ENCODE measurements at regions not wholly inside any gene's neighbourhood (a gene's known extent, or its start where the extent isn't known, plus 50 kb on each side); places are given as distances from the start of the nearest gene placed in this dataset.
A peak's percentile ranks its signal among the peaks of the same experiment; 100 is the strongest.

DNA sequence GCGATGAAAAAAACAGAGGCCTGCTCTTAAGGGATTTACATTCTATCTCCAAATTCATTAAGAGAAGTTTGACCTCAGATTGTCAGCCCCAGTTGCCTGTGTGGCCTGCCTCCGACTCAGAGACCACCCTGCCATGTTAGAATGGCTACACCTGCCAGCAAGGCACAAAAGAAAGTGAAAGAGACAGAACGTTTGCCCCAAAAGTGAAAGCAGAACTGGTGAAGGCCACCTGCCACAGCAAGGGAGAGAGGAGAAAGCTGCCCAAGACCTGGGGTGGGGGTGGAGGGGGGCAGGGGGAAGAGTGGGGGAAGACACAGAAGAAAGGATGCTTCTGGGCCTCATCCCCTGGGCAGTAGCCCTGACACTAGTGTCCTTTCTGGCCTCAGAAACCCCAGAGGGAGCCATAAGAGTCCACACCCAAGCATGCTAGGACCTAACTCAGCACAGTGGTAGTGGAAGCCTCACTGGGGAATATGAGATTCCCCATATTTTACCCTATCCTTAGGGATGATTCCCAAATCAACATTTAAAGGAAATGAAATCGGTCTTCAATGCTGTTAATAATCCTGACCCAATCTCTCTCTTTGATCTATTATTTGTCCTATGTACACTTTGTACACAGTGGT, 389.7 kb downstream of the TXNL1 start:
- POLR2A ChIA-PET, result interaction anchor here (1.1 kb wide), 1 partner anchor 10 kb away, joined by 3 read pairs; no protein-coding TSS in a partner anchor
- 52% methylated on average over 4 of the region's 4 CpGs for WGBS (ENCODE audit: insufficient coverage, insufficient replicate concordance, low lambda C conversion rate, missing lambda C conversion rate)
- H3K9ac ChIP-seq (ENCODE audit: control insufficient read depth, insufficient read depth, low read length), result no peak overlapping the region
- H3K9me3 ChIP-seq (replicated peaks; ENCODE audit: control insufficient read depth, insufficient read depth, low read length), result no peaks in the 10 kb centered on the region
- CTCF ChIA-PET, result interaction anchor here (0.6 kb wide), 1 partner anchor 8 kb away, joined by 3 read pairs; no protein-coding TSS in a partner anchor
- H3K4me1 ChIP-seq (ENCODE audit: control insufficient read depth, insufficient read depth, low read length), result peaks cover 4% of the 10 kb centered on the region
- H3K4me2 ChIP-seq (ENCODE audit: control insufficient read depth, insufficient read depth), result peak overlapping the region; percentile 68
- H3K4me3 ChIP-seq, result no peak overlapping the region
- BruUV-seq (replicated peaks), result no TSS peak
- RAD21 ChIA-PET (ENCODE audit: unreplicated experiment), result interaction anchor here (0.6 to 1.3 kb wide), 2 partner anchors 11 to 908 kb away, joined by 3 to 4 read pairs; no protein-coding TSS in a partner anchor
- H3K27me3 ChIP-seq (replicated peaks in 1 of 2; ENCODE audit: control insufficient read depth in 2 of 2, insufficient read depth in 2 of 2, low read length in 1 of 2), result no peaks in the 10 kb centered on the region
- in situ Hi-C loops (cut with MboI), result no loop called here
- DNase-seq (ENCODE audit: low read depth, low spot score), result peak; percentile 40
- peak overlapping the region; percentile 83 for H2AFZ ChIP-seq (ENCODE audit: control insufficient read depth, low read depth, low read length)
- no peak overlapping the region for H3K27ac ChIP-seq (ENCODE audit: control insufficient read depth, insufficient read depth)
- SMC1A ChIA-PET (ENCODE audit: uncharacterized antibody, unreplicated experiment), result interaction anchor here (0.6 to 1.7 kb wide), 3 partner anchors 8 to 120 kb away, joined by 3 to 7 read pairs (median 6); no protein-coding TSS in a partner anchor
- H3K79me2 ChIP-seq (ENCODE audit: control insufficient read depth, insufficient read depth, low read length), result no peaks in the 10 kb centered on the region
- no peak for FAIRE-seq
- intact Hi-C loops (cut with micrococcal nuclease; ENCODE audit: unreplicated experiment), result no loop called here
- ATAC-seq, result peak; percentile 97
- H3K36me3 ChIP-seq (ENCODE audit: control insufficient read depth in 2 of 2, insufficient read depth in 2 of 2, low read length in 1 of 2), result no peaks in the 10 kb centered on the region
- H4K20me1 ChIP-seq (ENCODE audit: control insufficient read depth, insufficient read depth), result no peaks in the 10 kb centered on the region
- no peak for TF ChIP-seq NR2C2 (IDR thresholded peaks at IDR 0.05; ENCODE audit: borderline replicate concordance, control insufficient read depth, insufficient read length, low read depth)
- TF ChIP-seq GATAD2B (conservative IDR thresholded peaks at IDR 0.05; ENCODE audit: low read depth), result no peak
- no peak for TF ChIP-seq ESRRA (IDR thresholded peaks at IDR 0.05; ENCODE audit: low read length)
- peak; percentile 57; the same call in 1 of the 2 replicates for TF ChIP-seq SPI1 (IDR thresholded peaks at IDR 0.05; ENCODE audit: borderline replicate concordance, insufficient read depth, low read depth, low read length)
- TF ChIP-seq MEF2A (IDR thresholded peaks at IDR 0.05; ENCODE audit: insufficient read depth, low read depth, low read length), result no peak
- TF ChIP-seq NFYB (IDR thresholded peaks at IDR 0.05; ENCODE audit: insufficient read depth, low read depth, low read length), result no peak
- peak; percentile 78; the same call in 1 of the 2 replicates for TF ChIP-seq TCF3 (IDR thresholded peaks at IDR 0.05; ENCODE audit: borderline replicate concordance, insufficient read depth, low read depth, low read length)
- no peak for TF ChIP-seq EZH2 (IDR thresholded peaks at IDR 0.05; ENCODE audit: borderline replicate concordance, control insufficient read depth, low read depth, low read length)
- TF ChIP-seq MYC (IDR thresholded peaks at IDR 0.05; ENCODE audit: insufficient read depth, insufficient read length, insufficient replicate concordance, low read length, severe bottlenecking), result no peak
- TF ChIP-seq EED (IDR thresholded peaks at IDR 0.05; ENCODE audit: low read depth), result no peak
- no peak for TF ChIP-seq PML (IDR thresholded peaks at IDR 0.05; ENCODE audit: low read length)
- TF ChIP-seq SIN3A (IDR thresholded peaks at IDR 0.05; ENCODE audit: low read depth, low read length), result no peak
- TF ChIP-seq MLLT1 (IDR thresholded peaks at IDR 0.05), result no peak
- TF ChIP-seq SP1 (IDR thresholded peaks at IDR 0.05; ENCODE audit: low read depth, low read length), result no peak
- no peak for TF ChIP-seq SREBF2 (IDR thresholded peaks at IDR 0.05; ENCODE audit: low read length)
- no peak for TF ChIP-seq STAT1 (conservative IDR thresholded peaks at IDR 0.05)
- TF ChIP-seq NFXL1 (IDR thresholded peaks at IDR 0.05; ENCODE audit: borderline replicate concordance), result no peak
- TF ChIP-seq SMARCA5 (IDR thresholded peaks at IDR 0.05), result no peak
- 0 out of 2 replicates have a peak, but pooled peaks have one; percentile 31 for TF ChIP-seq YY1 (IDR thresholded peaks at IDR 0.05; ENCODE audit: low read depth, low read length)
- peak; percentile 78 for TF ChIP-seq TCF12 (IDR thresholded peaks at IDR 0.05; ENCODE audit: low read depth, low read length)
- TF ChIP-seq ZBED1 (IDR thresholded peaks at IDR 0.05; ENCODE audit: borderline replicate concordance), result no peak
- no peak for TF ChIP-seq NRF1 (conservative IDR thresholded peaks at IDR 0.05; ENCODE audit: low read depth, low read length)
- no peak for TF ChIP-seq SIX5 (IDR thresholded peaks at IDR 0.05; ENCODE audit: low read depth, low read length, severe bottlenecking)
- no peak for TF ChIP-seq CREM (IDR thresholded peaks at IDR 0.05; ENCODE audit: low read depth)
- TF ChIP-seq RAD21 (IDR thresholded peaks at IDR 0.05; ENCODE audit: insufficient read depth, low read depth, low read length), result no peak
- TF ChIP-seq RUNX3 (IDR thresholded peaks at IDR 0.05; ENCODE audit: low read length), result no peak
- TF ChIP-seq NFYA (IDR thresholded peaks at IDR 0.05; ENCODE audit: borderline replicate concordance, low read depth, low read length), result no peak
